ENCODE measurements at regions not wholly inside any gene's neighbourhood (a gene's known extent, or its start where the extent isn't known, plus 50 kb on each side); places are given as distances from the start of the nearest gene placed in this dataset.

DNA sequence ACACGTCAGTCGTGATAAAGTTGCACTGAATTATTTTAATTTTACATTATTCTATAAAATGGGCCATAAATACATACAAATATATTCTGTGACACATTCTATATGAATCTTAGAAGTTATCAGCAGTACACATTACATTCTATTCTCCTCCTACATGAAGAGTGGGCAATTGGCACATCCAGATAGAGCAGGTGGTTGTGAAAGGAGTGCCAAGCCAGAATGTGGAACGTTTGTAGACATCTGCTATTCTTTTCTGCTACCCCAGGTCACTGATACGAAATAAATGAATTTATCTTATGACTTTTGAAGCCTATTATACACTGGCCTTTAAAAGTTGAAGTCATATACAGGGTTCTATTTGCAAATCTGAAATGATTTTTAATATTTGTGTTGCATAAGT lies 373.2 kb downstream of the PCDH17 start:
- Histone ChIP-seq H3K4me2 (ENCODE audit: low read length) (no peak overlapping the region), H4K20me1 (ENCODE audit: insufficient read depth) (no peaks in the 10 kb centered on the region), H3K79me2 (replicated peaks; ENCODE audit: insufficient read depth, low read length) (no peaks in the 10 kb centered on the region), H2AFZ (ENCODE audit: low read depth, low read length) (no peak overlapping the region), H3K36me3 (ENCODE audit: insufficient read depth, low read length) (no peaks in the 10 kb centered on the region), H3K4me3 (ENCODE audit: low read length) (no peak overlapping the region), H3K9me3 (ENCODE audit: low read length) (no peaks in the 10 kb centered on the region), H3K27me3 (ENCODE audit: insufficient read depth, low read depth, low read length) (no peaks in the 10 kb centered on the region), H3K27ac (ENCODE audit: low read length) (no peak overlapping the region), H3K9me2 (ENCODE audit: insufficient read depth, low read length) (no peaks in the 10 kb centered on the region), H3K9ac (ENCODE audit: low read length) (no peak overlapping the region), H3F3A (ENCODE audit: insufficient read depth, low read length, poor library complexity, severe bottlenecking) (no peaks in the 10 kb centered on the region)
- TF ChIP-seq TAF1 (IDR thresholded peaks at IDR 0.05; ENCODE audit: low read depth), result no peak
- no peak for TF ChIP-seq EP300 (conservative IDR thresholded peaks at IDR 0.05; ENCODE audit: poor library complexity, severe bottlenecking)
- TF ChIP-seq, protein P1, sequence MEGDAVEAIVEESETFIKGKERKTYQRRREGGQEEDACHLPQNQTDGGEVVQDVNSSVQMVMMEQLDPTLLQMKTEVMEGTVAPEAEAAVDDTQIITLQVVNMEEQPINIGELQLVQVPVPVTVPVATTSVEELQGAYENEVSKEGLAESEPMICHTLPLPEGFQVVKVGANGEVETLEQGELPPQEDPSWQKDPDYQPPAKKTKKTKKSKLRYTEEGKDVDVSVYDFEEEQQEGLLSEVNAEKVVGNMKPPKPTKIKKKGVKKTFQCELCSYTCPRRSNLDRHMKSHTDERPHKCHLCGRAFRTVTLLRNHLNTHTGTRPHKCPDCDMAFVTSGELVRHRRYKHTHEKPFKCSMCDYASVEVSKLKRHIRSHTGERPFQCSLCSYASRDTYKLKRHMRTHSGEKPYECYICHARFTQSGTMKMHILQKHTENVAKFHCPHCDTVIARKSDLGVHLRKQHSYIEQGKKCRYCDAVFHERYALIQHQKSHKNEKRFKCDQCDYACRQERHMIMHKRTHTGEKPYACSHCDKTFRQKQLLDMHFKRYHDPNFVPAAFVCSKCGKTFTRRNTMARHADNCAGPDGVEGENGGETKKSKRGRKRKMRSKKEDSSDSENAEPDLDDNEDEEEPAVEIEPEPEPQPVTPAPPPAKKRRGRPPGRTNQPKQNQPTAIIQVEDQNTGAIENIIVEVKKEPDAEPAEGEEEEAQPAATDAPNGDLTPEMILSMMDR (IDR thresholded peaks at IDR 0.05; ENCODE audit: poor library complexity, severe bottlenecking), result no peak

DNA sequence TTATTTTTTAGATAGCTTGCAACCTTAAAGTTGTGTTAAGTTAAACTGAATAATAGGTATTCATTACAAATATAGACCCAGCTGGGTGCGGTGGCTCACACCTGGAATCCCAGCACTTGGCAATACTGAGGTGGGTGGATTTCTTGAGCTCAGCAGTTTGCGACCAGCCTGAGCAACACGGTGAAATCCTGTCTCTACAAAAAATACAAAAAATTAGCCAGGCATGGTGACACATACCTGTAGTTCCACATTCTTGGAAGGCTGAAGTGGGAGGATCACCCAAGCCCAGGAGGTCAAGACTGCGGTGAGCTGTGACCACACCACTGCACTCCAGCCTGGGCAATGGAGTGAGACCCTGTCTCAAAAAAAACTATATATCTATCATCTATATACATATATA lies 386.5 kb downstream of the PCDH17 start:
- Histone ChIP-seq H3K9me3 (ENCODE audit: low read length) (no peaks in the 10 kb centered on the region), H4K20me1 (ENCODE audit: insufficient read depth) (no peaks in the 10 kb centered on the region), H3K9ac (ENCODE audit: low read length) (no peak overlapping the region), H3K4me3 (ENCODE audit: low read length) (no peak overlapping the region), H3K36me3 (ENCODE audit: insufficient read depth, low read length) (no peaks in the 10 kb centered on the region), H3K27ac (ENCODE audit: low read length) (no peak overlapping the region), H3K79me2 (replicated peaks; ENCODE audit: insufficient read depth, low read length) (no peaks in the 10 kb centered on the region), H2AFZ (ENCODE audit: low read depth, low read length) (no peak overlapping the region), H3K9me2 (ENCODE audit: insufficient read depth, low read length) (no peaks in the 10 kb centered on the region), H3K4me2 (ENCODE audit: low read length) (no peak overlapping the region), H3F3A (ENCODE audit: insufficient read depth, low read length, poor library complexity, severe bottlenecking) (no peaks in the 10 kb centered on the region), H3K27me3 (ENCODE audit: insufficient read depth, low read depth, low read length) (no peaks in the 10 kb centered on the region)
- TF ChIP-seq, protein P2, sequence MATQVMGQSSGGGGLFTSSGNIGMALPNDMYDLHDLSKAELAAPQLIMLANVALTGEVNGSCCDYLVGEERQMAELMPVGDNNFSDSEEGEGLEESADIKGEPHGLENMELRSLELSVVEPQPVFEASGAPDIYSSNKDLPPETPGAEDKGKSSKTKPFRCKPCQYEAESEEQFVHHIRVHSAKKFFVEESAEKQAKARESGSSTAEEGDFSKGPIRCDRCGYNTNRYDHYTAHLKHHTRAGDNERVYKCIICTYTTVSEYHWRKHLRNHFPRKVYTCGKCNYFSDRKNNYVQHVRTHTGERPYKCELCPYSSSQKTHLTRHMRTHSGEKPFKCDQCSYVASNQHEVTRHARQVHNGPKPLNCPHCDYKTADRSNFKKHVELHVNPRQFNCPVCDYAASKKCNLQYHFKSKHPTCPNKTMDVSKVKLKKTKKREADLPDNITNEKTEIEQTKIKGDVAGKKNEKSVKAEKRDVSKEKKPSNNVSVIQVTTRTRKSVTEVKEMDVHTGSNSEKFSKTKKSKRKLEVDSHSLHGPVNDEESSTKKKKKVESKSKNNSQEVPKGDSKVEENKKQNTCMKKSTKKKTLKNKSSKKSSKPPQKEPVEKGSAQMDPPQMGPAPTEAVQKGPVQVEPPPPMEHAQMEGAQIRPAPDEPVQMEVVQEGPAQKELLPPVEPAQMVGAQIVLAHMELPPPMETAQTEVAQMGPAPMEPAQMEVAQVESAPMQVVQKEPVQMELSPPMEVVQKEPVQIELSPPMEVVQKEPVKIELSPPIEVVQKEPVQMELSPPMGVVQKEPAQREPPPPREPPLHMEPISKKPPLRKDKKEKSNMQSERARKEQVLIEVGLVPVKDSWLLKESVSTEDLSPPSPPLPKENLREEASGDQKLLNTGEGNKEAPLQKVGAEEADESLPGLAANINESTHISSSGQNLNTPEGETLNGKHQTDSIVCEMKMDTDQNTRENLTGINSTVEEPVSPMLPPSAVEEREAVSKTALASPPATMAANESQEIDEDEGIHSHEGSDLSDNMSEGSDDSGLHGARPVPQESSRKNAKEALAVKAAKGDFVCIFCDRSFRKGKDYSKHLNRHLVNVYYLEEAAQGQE (IDR thresholded peaks at IDR 0.05; ENCODE audit: borderline replicate concordance), result no peak
- TF ChIP-seq MXI1 (conservative IDR thresholded peaks at IDR 0.05; ENCODE audit: poor library complexity, severe bottlenecking) (no peak), TAF1 (IDR thresholded peaks at IDR 0.05; ENCODE audit: low read depth) (no peak), EP300 (conservative IDR thresholded peaks at IDR 0.05; ENCODE audit: poor library complexity, severe bottlenecking) (no peak), POLR2AphosphoS5 (IDR thresholded peaks at IDR 0.05) (no peak), SMC3 (conservative IDR thresholded peaks at IDR 0.05; ENCODE audit: poor library complexity) (no peak), EZH2 (IDR thresholded peaks at IDR 0.05; ENCODE audit: borderline replicate concordance, insufficient read depth, low read length, poor library complexity, severe bottlenecking) (no peak), RAD21 (conservative IDR thresholded peaks at IDR 0.05) (no peak)
- TF ChIP-seq, protein P1 (IDR thresholded peaks at IDR 0.05; ENCODE audit: poor library complexity, severe bottlenecking), result no peak
